SH-SY5Y (cell line): ENCODE measurements at regions not wholly inside any gene's neighbourhood (a gene's known extent, or its start where the extent isn't known, plus 50 kb on each side); places are given as distances from the start of the nearest gene placed in this dataset.

Experiments used
- GATA2 ChIP-seq: IDR thresholded peaks from 2 replicates; pipeline ENCODE4 v1.6.1; 2011; ENCODE audit warnings: mild to moderate bottlenecking, low read depth, low read length
- GATA3 ChIP-seq: IDR thresholded peaks from 2 replicates; pipeline ENCODE4 v1.6.1; 2011; ENCODE audit warnings: low read depth, mild to moderate bottlenecking, low read length, moderate library complexity

DNA sequence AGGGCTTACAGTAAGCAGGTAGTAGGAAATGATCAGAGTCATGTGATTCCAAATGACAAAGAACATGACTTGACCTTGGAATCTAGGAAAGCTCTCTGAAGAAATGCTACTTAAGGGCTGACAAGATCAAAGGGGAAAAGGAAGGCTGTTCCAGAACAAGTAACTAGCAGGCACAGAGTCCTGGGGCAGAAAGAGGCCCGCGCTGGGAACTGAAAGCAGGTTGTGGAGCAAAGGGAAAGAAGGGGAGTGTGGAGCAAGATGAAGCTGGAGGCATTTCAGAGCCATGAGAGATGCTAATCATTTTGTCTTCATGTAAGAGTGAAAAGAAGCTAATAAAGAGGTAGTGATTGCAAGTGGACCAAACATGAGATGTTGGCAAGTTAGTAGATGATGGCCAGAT lies 397.5 kb downstream of the DTWD2 start:
- TF ChIP-seq GATA2 (no peak), GATA3 (no peak)
